Smooth muscle cell (in vitro differentiated cells): ENCODE measurements at regions not wholly inside any gene's neighbourhood (a gene's known extent, or its start where the extent isn't known, plus 50 kb on each side); places are given as distances from the start of the nearest gene placed in this dataset.

Source experiments
- DNase-seq: peaks from one replicate; lab custom pipeline; 2025; ENCODE audit not compliant: unreplicated experiment; lab: John Stamatoyannopoulos, UW
- H2AFZ ChIP-seq: fragments of 200-600 bp; sonication (generic); 2 replicates; pipeline ENCODE4 v1.6.0; 2016; ENCODE audit warnings: antibody characterized with exemption, low read depth, mild to moderate bottlenecking
- H3F3A ChIP-seq: fragments of 200-600 bp; sonication (generic); 2 replicates; pipeline ENCODE4 v1.6.0; 2017; ENCODE audit warnings: antibody characterized with exemption, low read depth
- H3K27ac ChIP-seq: fragments of 200-600 bp; sonication (generic); 2 replicates; pipeline ENCODE4 v1.5.1; 2016; ENCODE audit warnings: low read depth, mild to moderate bottlenecking
- H3K27me3 ChIP-seq: fragments of 200-600 bp; sonication (generic); 2 replicates; pipeline ENCODE4 v1.6.1; 2016; ENCODE audit warnings: low read depth, mild to moderate bottlenecking
- H3K36me3 ChIP-seq: fragments of 200-600 bp; sonication (generic); 2 replicates; pipeline ENCODE4 v1.5.1; 2016; ENCODE audit warnings: low read depth
- H3K4me1 ChIP-seq: fragments of 200-600 bp; sonication (generic); 2 replicates; pipeline ENCODE4 v1.5.1; 2016; ENCODE audit warnings: low read depth
- H3K4me2 ChIP-seq: fragments of 200-600 bp; sonication (generic); 2 replicates; pipeline ENCODE4 v1.6.0; 2016; ENCODE audit warnings: mild to moderate bottlenecking
- H3K4me3 ChIP-seq: fragments of 200-600 bp; sonication (generic); 2 replicates; pipeline ENCODE4 v1.5.1; 2016; ENCODE audit warnings: mild to moderate bottlenecking
- H3K79me2 ChIP-seq: fragments of 200-600 bp; sonication (generic); 2 replicates; pipeline ENCODE4 v1.6.0; 2016; ENCODE audit warnings: low read depth, mild to moderate bottlenecking
- H3K9ac ChIP-seq: fragments of 200-600 bp; sonication (generic); 2 replicates; pipeline ENCODE4 v1.6.0; 2016; ENCODE audit warnings: low read depth
- H3K9me3 ChIP-seq: fragments of 200-600 bp; sonication (generic); replicated peaks from 2 replicates; pipeline ENCODE4 v1.5.1; 2016; ENCODE audit warnings: low read depth
- H4K20me1 ChIP-seq: fragments of 200-600 bp; sonication (generic); 2 replicates; pipeline ENCODE4 v1.6.0; 2016; ENCODE audit warnings: low read depth
- CTCF ChIP-seq: fragments of 200-600 bp; sonication (generic); IDR thresholded peaks from 2 replicates; pipeline ENCODE4 v1.5.1; 2017; ENCODE audit warnings: borderline replicate concordance, mild to moderate bottlenecking, antibody characterized with exemption; ENCODE audit not compliant: insufficient read depth, poor library complexity, severe bottlenecking
- WGBS: methylation state at CpG from one replicate; pipeline ENCODE4 v1.1.7; 2016; ENCODE audit warnings: low lambda C conversion rate; 5-methylcytosine and 5-hydroxymethylcytosine counted together

GRCh38 chr18:57219964-57220363, 73.1 kb downstream of the BOD1L2 start:
- H3K79me2 ChIP-seq, result no peaks in the 10 kb centered on the region
- no peak for DNase-seq
- no peaks in the 10 kb centered on the region for H3K36me3 ChIP-seq
- peaks cover 2% of the 10 kb centered on the region for H3F3A ChIP-seq
- H3K9ac ChIP-seq, result no peak overlapping the region
- H3K4me3 ChIP-seq, result no peak overlapping the region
- no peaks in the 10 kb centered on the region for H3K9me3 ChIP-seq
- H2AFZ ChIP-seq, result no peak overlapping the region
- no peak overlapping the region for H3K4me2 ChIP-seq
- no peaks in the 10 kb centered on the region for H4K20me1 ChIP-seq
- TF ChIP-seq CTCF, result no peak
- H3K27ac ChIP-seq, result no peak overlapping the region
- H3K27me3 ChIP-seq, result no peaks in the 10 kb centered on the region
- H3K4me1 ChIP-seq, result peaks cover 11% of the 10 kb centered on the region

GRCh38 chr18:57220480-57220879, 73.6 kb downstream of the BOD1L2 start:
- no peak for TF ChIP-seq CTCF
- H2AFZ ChIP-seq, result no peak overlapping the region
- H3K4me2 ChIP-seq, result peak overlapping the region; percentile 36
- no peaks in the 10 kb centered on the region for H3K36me3 ChIP-seq
- H3K4me1 ChIP-seq, result peaks cover 11% of the 10 kb centered on the region
- H3F3A ChIP-seq, result peaks cover 2% of the 10 kb centered on the region
- no peaks in the 10 kb centered on the region for H3K27me3 ChIP-seq
- no peaks in the 10 kb centered on the region for H4K20me1 ChIP-seq
- H3K9ac ChIP-seq, result no peak overlapping the region
- DNase-seq, result no peak
- H3K4me3 ChIP-seq, result no peak overlapping the region
- H3K9me3 ChIP-seq, result no peaks in the 10 kb centered on the region
- H3K79me2 ChIP-seq, result no peaks in the 10 kb centered on the region
- 26% methylated on average over 3 of the region's 3 CpGs for WGBS
- H3K27ac ChIP-seq, result no peak overlapping the region

- H4K20me1 ChIP-seq, result no peaks in the 10 kb centered on the region
- H3K9ac ChIP-seq, result no peak overlapping the region
- no peaks in the 10 kb centered on the region for H3K36me3 ChIP-seq
- H3K27ac ChIP-seq, result no peak overlapping the region
- H3F3A ChIP-seq, result peaks cover 2% of the 10 kb centered on the region
- H3K9me3 ChIP-seq, result no peaks in the 10 kb centered on the region
- WGBS, result 90% methylated on average over 9 of the region's 9 CpGs
- no peak overlapping the region for H3K4me3 ChIP-seq
- no peak for DNase-seq
- TF ChIP-seq CTCF, result no peak
- H3K4me1 ChIP-seq, result peaks cover 11% of the 10 kb centered on the region
- no peaks in the 10 kb centered on the region for H3K27me3 ChIP-seq
- H3K79me2 ChIP-seq, result no peaks in the 10 kb centered on the region
- no peak overlapping the region for H2AFZ ChIP-seq
- no peak overlapping the region for H3K4me2 ChIP-seq
Observed at GRCh38 chr18:57220930-57221483, 74.1 kb downstream of the BOD1L2 start.

- Histone ChIP-seq H3K27ac (no peak overlapping the region), H3K27me3 (no peaks in the 10 kb centered on the region), H2AFZ (no peak overlapping the region), H3K4me2 (no peak overlapping the region), H3K79me2 (no peaks in the 10 kb centered on the region), H3F3A (peaks cover 2% of the 10 kb centered on the region), H3K9ac (no peak overlapping the region), H4K20me1 (no peaks in the 10 kb centered on the region), H3K4me1 (peaks cover 11% of the 10 kb centered on the region), H3K36me3 (no peaks in the 10 kb centered on the region), H3K9me3 (no peaks in the 10 kb centered on the region), H3K4me3 (no peak overlapping the region)
- 74% methylated on average over 4 of the region's 4 CpGs for WGBS
- no peak for TF ChIP-seq CTCF
- DNase-seq, result no peak
Observed at GRCh38 chr18:57223144-57223870, 76.4 kb downstream of the BOD1L2 start.
